LHCN-M2 (cell line): ENCODE measurements at regions not wholly inside any gene's neighbourhood (a gene's known extent, or its start where the extent isn't known, plus 50 kb on each side); places are given as distances from the start of the nearest gene placed in this dataset.
"Not testable (repeated sequence)": the region's sequence is repeated elsewhere in the genome, so short reads cannot be mapped to it uniquely, and the experiment has no call there.

Source experiments
- DNase-seq: peaks from one replicate; pipeline ENCODE4 v3.0.0-alpha.2; 2012; ENCODE audit warnings: low read depth

DNA sequence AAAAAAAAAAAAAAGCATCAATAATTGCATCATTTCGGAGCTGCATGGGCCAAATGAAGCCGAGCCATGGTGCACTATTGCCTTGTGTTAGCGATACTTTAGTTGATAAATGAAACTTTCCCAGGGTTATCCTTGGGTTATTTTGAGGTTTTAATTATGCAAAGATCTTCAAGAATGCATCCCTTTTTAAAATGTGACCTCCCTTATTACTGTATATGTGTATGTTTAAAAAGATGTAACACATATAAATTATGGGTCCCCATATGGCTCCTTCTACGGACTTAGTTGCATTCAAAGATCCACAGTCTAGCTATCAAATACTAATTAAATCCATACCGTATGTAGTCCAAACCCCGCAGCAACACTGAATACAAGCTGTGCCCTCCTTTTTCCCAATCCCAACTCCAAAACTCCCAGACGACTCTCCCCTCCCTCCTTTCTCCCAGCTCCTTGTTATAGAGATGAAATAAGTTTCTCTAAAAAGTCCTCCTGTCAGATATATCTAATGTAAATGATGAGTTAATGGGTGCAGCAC, 129.3 kb upstream of the MAP1LC3B2 start:
- no peak for DNase-seq

DNA sequence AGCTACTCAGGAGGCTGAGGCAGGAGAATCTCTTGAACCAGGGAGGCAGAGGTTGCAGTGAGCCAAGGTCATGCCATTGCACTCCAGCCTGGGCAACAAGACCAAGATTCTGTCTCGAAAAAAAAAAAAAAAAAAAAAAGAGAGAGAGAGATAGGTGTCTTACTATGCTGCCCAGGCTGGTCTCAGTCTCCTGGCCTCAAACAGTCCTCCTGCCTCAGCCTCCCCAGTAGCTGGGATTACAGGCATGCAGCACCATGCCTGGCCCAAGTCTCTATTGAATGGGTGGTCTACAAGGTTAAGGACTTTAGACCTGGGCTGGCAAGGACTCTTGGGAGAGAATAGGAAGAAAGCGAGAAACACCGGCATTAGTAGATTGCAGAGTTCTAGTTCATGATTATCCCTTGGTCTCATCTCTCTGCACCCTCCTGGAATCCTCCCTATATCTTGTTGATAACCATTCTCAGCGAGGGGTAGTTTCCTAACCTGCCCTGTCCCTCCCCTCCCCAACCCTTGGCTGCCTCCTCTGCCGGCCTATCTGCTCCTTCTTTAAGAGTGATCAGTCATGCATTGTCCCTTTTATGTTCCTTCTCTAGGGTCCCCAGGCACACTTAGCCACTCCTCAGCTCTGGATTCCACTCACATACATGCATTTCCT, 128.1 kb upstream of the MAP1LC3B2 start:
- no peak for DNase-seq

DNA sequence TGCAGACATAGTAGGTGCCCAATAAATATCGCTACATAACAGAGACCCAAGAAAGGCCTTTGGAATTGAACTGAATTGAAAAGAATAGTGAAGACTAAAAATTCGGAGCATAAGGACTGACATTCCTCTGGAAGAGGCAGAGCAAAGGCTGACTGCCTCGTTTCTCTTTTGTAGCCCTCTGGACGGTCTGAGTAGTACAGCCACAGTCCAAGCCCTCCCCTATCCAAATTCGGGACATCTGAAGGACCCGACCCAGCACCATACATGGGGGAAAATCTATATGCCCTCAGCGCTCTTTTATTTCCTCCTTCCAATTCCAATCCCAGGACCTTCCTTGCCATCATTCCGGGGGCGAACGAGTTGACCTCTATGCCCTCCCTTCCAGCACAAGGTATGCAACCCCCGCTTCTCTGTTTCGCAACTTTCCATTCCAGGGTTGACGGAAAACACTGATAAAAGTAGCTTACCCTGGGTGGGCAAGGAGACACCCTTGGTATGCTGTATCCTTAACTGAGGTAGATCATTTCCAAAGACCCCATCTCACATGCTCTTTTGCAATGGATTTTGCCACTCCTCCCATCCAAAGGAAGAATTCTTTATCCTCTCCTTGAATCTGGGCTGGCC, 127.4 kb upstream of the MAP1LC3B2 start:
- DNase-seq: no peak

DNA sequence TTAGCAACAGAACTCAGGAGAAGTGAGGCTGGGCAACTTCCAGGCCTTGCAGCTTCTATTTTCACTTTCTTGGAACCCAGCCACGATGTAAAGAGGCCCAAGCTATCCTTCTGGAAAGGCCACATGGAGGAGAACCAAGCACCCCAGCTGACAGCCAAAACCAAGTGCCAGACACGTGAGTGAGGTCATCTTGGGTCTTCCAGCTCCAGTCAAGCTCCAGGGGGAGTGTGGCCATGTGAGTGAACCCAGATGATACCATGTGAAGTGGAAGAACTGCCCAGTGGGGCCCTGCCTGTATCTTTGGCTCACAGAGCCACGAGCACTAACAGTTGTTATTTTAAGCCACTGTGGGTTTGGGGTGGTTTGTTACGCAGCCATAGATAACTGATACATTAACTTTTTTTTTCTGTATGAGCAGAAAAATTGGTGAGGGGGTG, 126.8 kb upstream of the MAP1LC3B2 start:
- DNase-seq: no peak

DNA sequence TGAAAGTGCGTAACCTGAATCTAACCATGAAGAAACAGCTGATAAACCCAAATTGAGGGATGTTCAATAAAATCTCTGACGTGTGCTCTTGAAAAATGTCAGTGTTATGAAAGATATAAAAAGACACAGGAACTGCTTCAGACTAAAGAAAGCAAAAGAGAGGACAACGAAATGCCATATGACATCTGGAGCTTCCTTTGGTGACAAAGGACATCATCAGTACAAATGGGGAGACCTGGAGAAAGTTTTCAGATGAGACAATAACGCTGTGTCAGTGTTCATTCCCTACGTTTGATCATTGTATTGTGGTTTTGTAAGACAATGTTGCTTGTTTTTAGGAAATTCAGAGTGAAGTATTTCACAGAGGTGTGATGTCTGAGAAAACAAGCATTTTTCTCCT, 125.9 kb upstream of the MAP1LC3B2 start:
- no peak for DNase-seq

DNA sequence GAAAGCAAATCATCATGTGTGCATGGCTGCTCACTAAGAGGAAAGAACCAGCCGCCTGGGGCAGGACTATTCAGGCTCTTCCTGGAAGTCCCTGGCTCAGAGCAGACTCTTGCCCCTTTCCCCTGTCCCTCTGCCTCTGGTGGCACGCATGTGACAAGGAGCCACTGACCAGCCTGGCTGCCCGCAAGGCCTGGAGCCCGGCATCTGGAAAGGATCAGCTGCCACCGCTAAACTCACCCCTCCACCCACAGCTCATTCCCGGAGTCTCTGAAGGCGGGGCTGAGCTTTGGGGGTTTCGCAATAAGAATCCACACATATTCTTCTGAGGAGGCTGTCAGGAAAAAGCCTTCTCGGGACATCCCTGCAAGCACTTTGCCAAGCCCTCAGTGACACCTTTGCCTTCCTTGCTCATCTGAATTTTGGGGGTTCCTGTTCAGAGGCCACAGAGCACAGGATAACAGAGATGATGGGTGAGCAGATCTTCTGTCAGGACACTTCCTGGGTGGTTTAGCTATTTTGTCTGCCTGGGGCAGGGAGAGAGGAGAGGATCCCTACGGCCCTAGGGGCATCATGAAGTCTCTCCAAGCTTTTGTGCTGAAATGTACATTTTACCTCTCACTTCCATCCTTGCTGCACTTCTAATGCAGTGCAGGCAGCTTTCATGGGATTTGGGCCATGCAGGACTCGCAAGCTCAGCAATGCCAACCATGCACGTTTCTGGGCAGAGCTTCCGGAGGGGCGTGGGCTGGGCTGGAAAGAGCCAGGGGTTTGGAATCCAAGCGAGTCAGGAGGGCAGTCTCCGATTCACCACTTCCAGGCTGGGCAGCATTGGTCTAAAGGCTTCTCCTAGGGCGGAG, 124.8 kb upstream of the MAP1LC3B2 start:
- DNase-seq: peak; percentile 89

DNA sequence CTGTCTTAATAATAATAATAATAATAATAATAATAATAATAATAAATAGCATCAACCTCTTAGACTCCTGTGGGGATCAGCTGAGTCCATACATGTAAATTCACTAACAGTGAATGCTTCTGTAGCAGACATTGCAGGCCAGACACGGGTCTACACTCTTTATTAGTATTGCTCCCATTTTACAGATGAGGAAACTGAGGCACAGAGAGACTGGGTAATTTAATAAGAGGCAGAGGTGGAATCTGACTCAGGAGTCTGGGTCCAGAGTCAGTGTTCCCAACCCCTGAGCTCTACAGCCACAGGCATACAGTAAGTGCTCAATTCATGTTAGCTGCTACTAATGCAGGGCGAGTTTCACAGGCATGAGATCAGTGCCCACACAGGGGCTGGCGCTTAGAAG, 123.2 kb upstream of the MAP1LC3B2 start:
- no peak for DNase-seq

DNA sequence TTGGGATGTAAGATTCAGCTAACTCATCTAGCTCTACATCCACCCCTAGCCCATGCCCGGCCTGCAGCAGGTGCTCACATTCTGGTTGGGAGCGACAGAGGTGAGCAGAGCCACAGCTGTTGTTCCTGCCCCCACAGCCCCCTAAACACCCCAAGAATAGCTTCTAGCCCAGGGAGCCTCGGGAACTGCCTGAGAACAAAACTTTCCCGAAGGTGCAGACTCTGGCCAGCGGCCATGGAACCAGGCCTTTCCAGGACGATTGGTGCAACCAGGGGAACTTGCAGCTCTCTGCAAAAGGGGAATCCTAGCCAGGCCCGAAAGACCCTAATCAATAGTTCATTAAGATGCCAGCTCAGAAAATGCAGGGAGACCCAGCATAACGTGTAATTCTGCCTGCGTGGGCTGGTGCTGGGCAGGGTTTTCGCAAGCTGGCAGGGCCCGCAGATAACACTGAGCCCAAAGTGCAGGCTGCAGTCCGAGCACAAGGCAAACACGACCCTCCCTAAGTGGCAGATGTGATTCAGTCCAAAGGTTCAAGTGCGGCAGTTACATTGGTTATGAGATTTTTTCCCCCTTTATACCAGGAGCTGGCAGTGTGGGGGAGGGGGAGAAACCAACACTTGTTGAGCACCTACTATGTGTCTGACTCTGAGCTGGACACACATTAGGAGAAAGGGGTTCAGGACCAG, 122.5 kb upstream of the MAP1LC3B2 start:
- DNase-seq: no peak

DNA sequence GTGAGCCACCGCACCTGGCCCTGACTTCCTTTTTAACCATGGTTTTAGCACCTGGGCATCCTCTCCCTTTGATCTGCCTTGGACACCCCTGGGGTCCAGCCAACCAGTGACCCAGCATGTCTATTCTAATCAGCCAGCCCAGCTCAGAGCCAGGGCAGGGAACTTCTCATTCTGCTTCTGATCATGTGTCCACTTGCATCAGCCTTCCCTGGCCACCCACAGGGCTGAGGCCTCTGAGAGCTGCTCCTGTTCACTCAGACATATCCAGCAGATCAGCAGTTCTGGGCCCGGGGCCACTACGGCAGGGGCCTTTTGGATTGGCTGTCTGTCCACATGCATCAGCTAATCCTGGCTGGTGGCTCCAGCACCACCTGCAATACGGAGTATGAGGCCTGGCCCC, 117.9 kb upstream of the MAP1LC3B2 start:
- no peak for DNase-seq

DNA sequence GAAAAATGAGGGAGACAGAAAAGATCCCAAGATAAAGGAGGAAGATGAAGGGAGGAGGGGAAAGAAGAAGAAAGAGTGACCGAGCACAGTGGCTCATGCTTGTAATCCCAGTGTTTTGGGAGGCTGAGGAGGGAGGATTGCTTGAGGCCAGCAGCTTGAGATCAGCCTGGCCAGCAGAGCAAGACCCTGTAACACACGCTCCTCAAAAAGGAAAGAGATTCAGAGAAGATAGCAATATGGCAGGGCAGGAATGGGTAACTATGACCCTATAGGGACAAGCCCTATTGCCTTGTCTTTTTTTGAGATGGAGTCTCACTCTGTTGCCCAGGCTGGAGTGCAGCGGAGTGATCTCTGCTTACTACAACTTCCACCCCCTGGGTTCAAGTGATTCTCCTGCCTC, 116.9 kb upstream of the MAP1LC3B2 start:
- DNase-seq: no peak

DNA sequence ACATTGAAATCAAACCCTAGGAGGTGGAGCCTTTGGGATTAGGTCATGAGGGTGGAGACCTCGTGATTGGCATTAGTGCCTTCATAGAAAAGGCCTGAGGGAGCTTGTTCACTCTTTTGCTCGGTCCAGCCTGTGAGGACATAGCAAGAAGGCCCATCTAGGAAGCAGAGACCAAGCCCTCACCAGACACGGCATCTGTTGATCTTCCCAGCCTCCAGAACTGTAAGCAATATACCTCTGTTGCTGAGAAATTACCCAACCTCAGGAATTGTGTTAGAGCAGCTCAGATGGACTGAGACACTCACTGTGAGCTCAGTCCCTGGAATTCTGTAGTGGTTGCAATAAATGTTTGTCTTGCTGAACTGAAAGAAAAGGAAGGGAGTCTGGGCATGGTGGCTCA, 116.2 kb upstream of the MAP1LC3B2 start:
- DNase-seq: no peak

DNA sequence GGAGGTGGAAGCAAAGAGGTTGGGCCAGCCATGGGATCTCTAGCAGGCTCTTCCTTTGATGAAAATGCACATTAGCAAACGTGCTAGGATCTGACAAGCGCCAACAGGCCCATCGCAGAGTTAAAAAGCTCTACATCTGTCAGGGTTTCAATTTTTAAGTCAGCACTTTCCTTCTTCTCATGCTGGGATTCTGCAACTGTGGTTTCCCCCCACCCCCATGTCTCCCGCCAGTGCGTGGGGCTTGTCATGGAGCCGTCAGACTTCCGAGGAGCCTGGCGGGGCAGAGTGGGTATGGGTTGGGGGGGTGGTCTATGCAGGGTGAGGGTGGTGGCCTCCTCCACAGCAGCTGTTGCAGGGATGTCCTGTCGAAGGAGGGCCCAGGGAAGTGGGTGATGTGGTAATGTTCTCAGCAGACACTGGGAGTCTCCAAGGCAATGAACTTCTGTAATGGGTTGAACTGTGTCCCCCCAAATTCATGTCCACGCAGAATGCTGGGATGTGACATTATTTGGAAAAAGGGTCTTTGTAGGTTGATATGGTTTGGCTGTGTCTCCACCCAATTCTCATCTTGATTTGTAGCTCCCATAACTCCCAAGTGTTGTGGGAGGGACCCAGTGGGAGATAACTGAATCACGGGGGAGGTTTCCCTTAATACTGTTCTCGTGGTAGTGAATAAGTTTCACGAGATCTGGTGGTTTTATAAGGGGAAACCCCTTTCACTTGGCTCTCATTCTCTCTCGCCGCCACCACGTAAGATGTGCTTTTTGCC, 115.2 kb upstream of the MAP1LC3B2 start:
- DNase-seq: no peak

DNA sequence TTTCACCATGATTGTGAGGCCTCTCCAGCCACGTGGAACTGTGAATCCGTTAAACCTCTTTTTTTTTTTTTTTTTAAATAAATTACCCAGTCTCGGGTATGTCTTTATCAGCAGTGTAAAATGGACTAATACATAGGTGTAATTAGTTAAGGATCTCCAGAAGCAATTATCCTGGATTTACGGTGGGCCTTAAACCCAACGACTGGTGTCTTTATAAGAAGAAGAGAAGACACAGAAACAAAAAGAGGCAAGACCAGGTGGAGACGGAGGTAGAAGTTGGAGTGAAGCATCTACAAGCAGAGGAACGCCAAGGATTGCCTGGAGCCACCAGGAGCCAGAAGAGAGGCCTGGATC, 114.6 kb upstream of the MAP1LC3B2 start:
- DNase-seq: no peak

DNA sequence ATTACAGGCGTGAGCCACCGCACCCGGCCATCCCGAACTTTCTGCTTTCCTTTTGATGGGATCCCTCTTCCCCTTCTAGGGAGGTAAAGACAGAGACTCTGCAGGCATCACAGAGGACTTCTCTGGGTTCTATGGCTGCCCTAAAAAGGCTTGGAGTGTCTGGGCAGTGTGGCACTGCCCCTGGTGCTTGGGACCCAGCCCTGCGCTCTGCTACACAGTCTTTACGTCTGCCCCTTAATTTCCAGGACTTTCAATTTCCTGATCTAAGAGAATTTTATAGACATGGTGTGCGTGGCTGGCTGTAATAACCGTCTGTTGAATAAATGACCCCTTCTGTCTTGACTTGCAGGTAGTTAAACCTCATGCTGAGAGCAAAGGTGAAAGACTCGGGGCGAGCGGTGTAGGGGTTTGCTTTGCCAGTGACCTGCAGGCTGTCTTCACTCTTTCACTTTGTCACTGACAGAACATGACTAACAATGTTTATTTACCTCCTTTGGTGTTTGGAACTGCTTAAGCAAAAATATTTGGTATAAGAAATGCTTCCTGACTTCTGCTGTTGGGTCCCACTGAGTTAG, 110.9 kb upstream of the MAP1LC3B2 start:
- no peak for DNase-seq

DNA sequence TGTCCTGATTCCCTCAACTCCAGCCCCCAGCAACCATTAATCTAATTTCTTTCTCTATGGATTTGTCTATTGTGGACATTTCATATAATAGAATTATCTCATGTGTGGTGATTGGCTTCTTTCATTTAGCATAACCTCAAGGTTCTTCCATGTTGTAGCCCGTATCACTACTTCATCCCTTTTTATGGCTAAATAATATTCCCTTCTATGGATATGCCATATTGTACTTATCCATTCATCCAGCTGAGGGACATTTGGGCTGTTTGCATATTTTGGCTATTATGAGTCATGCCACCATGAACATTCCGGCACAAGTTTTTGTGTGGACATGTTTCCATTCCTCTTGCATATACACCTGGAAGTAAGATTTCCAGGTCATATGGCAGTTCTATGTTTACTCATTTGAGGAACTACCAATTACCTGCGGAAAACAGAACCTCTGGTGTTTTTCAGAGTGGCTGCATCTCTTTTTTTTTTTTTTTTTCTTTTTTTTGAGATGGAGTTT, 108.7 kb upstream of the MAP1LC3B2 start:
- no peak for DNase-seq

DNA sequence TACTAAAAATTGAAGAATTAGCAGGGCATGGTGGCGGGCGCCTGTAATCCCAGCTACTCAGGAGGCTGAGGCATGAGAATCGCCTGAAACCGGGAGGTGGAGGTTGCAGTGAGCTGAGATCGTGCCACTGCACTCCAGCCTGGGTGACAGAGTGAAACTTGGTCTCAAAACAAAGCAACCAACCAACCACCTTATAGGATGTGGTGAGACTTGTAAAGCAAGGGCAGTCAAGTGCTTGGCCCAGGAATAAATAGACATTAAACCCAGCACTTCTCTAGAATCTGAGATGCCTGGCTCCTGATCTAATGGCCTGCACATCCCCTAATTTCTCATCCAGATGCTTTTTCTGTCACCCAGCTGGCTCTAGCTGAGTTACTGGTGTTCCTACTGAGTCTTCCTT, 106.2 kb upstream of the MAP1LC3B2 start:
- DNase-seq: not testable (repeated sequence)

DNA sequence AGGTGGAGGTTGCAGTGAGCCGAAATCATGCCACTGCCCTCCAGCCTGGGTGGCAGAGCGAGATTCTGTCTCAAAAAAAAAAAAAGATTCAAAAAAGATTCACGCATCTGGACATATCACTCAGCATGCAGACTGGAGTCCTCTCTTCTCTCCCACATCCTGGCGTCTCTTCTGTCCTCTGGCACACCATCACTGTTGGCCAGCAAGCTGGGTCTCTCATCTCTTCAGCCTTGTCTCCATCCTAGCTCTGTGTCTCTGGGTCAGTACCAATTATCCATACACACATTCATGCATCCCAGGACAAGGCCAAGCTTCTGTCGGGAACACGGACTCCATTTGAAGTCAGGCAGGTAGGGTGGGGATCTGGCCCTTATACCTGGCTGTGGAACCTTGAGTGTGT, 105.5 kb upstream of the MAP1LC3B2 start:
- no peak for DNase-seq

DNA sequence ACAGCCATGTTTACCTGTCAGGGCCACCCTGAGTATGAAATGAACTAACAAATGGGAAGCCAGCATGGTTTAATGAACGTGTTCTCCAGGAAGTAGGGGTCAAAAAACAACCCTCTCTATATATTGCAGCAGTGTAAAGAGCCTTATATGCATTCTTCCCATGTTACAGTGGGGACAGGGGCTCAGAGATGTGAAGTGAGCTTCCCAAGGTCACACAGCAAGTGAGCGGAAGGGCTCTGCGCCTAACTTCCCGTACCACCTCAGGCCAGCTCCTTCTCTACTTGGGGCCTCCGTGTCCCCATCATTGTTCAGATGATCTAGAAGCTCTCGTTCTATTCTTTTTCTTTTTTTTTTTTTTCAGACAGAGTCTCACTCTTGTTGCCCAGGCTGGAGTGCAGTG, 105.1 kb upstream of the MAP1LC3B2 start:
- DNase-seq: no peak

DNA sequence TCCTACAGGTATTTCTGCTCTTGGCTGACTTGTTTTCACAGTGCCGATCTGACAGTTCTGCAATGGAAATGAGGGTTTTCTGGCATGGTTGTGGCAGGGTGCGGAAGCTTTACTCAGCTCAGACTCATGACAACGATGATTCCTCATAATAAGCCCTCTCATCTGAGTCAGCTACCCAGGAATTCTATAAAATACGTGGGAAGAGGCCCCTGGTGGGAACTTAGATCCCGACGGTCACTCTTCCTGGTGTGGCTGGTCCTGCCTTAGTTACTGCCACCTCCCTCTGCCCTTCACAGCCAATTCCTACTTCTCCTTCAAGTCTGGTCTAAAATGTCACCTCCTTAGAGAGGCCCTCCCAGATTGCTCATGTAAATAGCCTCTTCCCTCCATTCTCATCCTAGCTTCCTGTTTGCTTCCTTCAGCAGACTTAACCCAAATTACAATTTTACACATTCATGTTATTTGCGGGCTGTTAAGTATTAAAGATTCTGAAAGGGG, 104.2 kb upstream of the MAP1LC3B2 start:
- peak; percentile 90 for DNase-seq

DNA sequence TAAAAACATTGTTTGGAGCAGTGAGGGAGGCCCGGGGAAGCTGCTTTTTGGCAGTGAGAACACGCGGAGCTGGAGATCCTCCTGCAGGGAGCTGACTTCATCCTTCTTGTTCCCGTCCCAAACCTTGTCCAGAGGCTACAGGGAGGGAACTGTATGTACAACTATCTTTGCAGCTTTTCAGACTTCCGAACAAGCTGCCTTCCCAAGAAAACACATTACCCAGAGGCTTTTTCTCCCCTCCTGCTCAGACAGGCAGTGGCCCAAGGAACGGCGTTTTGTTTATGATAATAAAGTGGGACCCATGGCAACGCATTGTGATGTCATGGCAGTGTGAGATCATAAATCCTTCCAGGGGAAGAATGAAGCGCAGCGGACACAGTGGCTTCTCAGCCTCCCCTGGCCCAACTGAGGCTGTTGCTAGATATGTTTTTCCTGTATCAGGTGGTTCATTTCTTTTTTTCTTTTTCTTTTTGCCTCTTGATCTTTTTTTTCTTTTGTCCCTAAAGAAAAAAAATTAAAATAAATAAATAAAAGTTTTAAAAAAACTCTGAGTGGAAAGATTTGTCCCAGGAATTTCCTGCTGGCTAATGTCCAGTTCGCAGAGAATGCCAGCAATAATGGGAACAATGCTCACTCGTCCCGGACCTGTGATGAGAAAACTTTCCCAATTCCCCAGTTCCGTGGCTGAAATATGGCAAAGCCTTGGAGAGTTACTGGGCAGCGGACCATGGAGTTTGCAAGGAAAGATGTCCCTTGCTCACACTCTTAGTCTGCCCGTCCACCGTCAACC, 103.4 kb upstream of the MAP1LC3B2 start:
- DNase-seq: peak; percentile 84
